Suppressor macrophage treated with lipopolysaccharide for 1 hour (primary cell): ENCODE measurements at regions not wholly inside any gene's neighbourhood (a gene's known extent, or its start where the extent isn't known, plus 50 kb on each side); places are given as distances from the start of the nearest gene placed in this dataset.

Source experiments
- DNase-seq, 3 donors: peaks; one replicate each; pipeline ENCODE4 v3.0.0-alpha.2; 2020 to 2022

- no peak for DNase-seq
Measured at GRCh38 chr5:61689153-61689846, 357.2 kb downstream of the ZSWIM6 start.

GRCh38 chr5:61697809-61698558, 365.9 kb downstream of the ZSWIM6 start:
- no peak for DNase-seq

DNA sequence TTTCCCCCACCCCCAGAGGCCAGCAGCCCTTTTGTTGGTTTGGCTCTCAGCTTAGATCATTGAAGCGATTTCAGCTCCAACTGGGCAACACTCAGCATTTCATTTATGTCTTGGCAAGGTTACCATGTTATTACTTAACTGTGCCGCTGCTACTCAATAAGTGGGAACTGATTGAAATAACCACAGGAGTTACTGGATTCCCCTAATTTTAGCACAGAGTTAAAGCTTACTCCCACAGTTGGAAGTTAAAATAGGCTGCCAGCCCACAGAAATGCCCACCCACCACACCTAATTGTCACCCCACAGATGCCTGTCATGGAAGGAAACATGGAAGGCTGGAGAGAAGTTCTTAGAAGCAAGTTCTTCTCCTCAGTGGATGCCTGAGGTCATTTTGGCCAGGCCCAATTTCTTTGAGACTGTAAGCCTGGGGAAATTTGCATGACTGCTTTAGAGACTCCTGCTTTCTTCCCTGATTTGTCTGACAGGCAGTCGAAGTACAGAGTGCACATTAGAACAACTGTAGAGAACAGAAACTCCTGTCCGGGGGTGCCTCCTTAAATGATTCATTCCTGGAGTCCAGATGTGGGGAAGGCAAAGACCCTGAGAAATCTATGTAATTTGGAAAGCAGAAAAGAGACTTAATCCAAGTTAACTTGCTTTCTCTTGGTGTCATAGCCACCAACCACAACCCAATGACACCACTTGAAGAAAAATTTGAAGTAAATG, 370.0 kb downstream of the ZSWIM6 start:
- DNase-seq, result no peak

- DNase-seq, result no peak
Measured at GRCh38 chr5:61702784-61703183, 370.7 kb downstream of the ZSWIM6 start.

DNA sequence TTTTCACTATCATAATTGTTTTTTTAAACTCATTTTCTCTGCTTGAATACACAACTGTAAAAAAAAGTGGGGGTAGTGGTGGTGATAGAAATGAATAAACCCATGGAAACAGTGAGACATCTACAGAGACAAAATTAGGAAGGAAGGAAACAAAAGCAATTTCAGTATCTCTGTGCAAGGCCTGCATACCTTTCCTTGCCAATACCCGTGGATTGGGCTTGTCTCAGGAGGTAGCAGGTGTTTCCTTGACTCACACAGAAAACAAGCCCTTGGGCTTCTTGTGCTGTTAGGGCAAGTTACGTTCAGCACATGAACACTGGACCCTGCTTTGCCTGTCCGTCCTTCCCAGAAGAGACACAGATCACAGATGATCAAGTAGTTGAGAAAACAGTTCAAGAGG, 372.2 kb downstream of the ZSWIM6 start:
- no peak for DNase-seq

DNA sequence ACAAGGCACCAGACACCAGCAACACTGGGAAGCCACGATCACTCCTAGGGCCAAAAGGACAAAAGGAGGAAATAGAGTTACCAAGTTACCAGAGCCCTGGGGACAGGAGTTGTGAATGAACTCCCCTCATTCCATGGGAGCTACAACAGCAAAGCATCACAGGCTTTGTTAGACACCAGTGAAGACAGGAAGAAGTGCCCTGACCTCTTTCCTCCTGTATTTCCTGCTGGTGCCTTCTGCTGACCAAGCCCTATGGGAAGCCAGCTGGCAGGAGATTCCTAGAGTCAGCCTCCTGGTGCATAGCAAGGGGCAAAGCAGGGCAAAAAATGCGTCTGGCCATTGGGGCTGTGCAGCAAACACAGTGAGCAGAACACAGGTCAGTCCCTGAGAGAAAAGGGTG, 374.7 kb downstream of the ZSWIM6 start:
- no peak for DNase-seq

GRCh38 chr5:61719124-61719523, 387.1 kb downstream of the ZSWIM6 start:
- DNase-seq, result no peak

- no peak for DNase-seq
Measured at GRCh38 chr5:61720829-61721228, 388.8 kb downstream of the ZSWIM6 start.

DNA sequence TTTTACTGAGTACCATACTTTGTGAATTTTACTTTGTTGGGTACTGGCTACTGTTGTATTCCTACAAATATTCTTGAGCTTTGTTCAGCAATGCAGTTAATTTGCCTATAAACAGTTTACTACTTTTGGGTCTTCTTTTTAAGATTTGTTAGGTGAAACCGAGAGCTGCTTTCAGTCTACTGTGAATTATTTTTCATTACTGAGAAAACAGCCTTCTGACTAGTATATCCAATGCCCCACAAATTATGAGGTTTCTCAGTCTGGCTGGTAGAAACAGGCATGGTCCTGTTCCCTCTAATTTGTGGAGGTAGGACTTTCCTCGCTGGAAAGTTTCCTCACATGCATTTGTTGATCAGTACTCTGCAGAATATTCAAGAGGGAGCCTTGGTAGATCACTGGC, 392.0 kb downstream of the ZSWIM6 start:
- DNase-seq, result no peak

DNA sequence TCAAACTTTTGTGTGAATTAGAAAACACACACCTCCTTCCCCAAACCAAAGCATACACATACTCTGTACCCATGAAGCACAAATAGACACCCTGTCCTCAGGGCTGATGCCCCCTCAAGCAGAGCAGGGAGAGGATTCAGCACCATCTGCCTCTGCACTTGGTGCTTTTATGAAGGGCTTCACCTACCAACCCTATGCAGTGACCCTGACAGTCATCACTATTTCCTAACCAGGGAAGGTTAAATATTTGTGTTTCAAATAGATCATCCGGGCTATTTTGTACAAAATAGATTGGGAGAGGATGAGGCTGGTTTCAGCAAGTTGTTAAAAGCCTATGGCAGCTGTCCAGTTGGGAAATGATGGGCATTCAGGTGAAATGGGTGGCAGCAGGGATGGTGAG, 396.2 kb downstream of the ZSWIM6 start:
- DNase-seq, result no peak

GRCh38 chr5:61730866-61731265, 398.8 kb downstream of the ZSWIM6 start:
- no peak for DNase-seq

GRCh38 chr5:61731267-61731945, 399.3 kb downstream of the ZSWIM6 start:
- DNase-seq, result no peak

GRCh38 chr5:61731946-61732314, 399.9 kb downstream of the ZSWIM6 start:
- DNase-seq, result no peak

- no peak for DNase-seq
Measured at GRCh38 chr5:61732369-61732768, 400.3 kb downstream of the ZSWIM6 start.

GRCh38 chr5:61732796-61733195, 400.7 kb downstream of the ZSWIM6 start:
- DNase-seq, result no peak

- DNase-seq, result no peak
Measured at GRCh38 chr5:61734001-61734400, 401.9 kb downstream of the ZSWIM6 start.

DNA sequence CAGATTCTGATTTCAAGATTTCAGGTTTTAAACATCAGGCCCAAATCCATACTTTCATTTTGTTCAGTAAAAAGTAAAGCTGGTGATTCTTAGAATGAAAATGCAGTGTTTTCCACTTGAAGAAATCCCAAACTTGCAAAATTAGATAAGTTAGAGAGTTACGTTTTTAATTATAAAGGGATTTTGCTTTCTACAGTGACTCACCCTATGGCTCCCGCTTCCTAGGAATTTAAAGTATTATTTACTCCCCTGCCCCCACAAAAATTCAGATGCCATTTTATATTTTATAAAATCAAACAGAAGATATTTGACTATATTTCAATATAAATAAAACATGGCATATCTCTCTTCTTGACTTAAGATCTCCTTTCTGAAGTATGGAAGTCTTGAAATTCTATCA, 402.9 kb downstream of the ZSWIM6 start:
- no peak for DNase-seq

DNA sequence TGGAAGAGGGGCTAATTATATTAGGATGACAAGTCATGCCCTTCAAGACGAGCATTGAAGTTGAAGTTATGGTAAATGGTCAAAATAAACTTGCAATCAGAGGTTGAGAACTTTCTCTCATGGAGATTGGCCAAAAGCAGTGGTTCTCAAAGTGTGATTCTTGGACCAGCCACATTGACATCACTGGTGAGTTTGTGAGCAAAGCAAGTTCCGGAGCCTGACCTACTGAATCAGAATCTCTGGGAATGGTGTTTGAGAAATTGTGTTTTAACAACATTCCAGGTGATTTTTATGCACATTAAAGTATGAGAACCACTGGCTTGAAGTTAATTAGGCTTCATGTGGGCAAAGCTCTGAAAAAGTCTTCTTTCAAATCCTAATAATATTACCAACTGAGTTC, 403.5 kb downstream of the ZSWIM6 start:
- no peak for DNase-seq

DNA sequence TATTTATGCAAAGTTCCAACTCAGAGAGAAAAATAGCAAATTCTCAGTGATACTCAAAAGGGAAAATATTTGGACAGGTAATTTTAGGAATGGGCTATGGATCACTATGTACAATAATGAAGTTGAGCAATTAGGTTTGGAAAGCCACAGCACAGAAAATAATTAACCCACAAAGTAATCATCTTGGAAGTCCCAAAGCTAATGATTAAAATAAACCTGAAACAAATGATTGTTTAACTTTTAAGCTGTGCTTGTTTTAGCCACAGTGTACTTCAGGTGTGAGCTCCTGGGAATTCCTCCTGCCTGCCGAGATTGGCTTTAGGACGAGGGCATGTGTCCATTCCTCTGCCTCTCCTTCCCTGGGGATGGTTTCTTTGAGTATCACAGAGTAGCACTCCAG, 403.9 kb downstream of the ZSWIM6 start:
- DNase-seq, result no peak

DNA sequence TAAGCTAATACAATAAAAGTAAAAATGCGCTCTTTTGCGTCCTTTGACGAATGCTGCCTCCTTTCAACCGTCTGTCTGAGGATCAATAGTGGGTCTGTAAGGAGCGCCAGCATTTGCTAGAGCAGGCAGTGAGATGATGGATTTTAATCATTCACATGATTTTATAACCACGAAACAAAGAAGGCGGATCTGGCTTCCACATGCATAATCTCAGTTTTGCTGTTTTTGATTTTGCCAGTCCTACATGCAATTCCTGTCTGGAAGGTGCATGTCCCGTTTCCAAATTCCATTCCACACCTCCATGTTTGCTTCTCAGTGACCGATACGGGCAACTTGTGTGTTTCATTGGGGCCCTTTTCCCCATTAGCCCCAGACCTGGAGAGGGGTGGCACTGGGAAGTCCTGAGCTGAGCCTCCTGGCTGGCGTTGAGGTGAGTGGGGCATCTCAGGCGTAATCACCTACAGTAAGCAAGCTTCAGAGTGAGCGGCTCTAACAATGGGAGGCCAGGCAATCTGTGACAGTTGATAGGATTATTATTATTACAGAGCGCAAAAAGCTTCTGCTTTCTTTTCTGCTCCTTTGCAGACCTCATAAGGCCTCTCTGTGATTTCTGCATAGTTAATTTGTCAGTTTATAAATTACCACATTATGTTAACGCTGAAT, 405.4 kb downstream of the ZSWIM6 start:
- no peak for DNase-seq

GRCh38 chr5:61737964-61738340, 405.9 kb downstream of the ZSWIM6 start:
- DNase-seq, result no peak

- no peak for DNase-seq
Measured at GRCh38 chr5:61738446-61738845, 406.4 kb downstream of the ZSWIM6 start.
